KMS-11 (cell line): ENCODE measurements at regions not wholly inside any gene's neighbourhood (a gene's known extent, or its start where the extent isn't known, plus 50 kb on each side); places are given as distances from the start of the nearest gene placed in this dataset.
"Not testable (repeated sequence)": the region's sequence is repeated elsewhere in the genome, so short reads cannot be mapped to it uniquely, and the experiment has no call there.

Experiments used
- H2AFZ ChIP-seq: fragments of 200-600 bp; sonication (generic); 2 replicates; pipeline ENCODE4 v1.6.1; 2016; ENCODE audit warnings: antibody characterized with exemption, mixed run types, low read depth
- H3K27ac ChIP-seq: fragments of 200-600 bp; sonication (generic); 2 replicates; pipeline ENCODE4 v1.6.1; 2016; ENCODE audit warnings: mild to moderate bottlenecking, mixed run types
- H3K27me3 ChIP-seq: fragments of 200-600 bp; sonication (generic); 2 replicates; pipeline ENCODE4 v1.6.1; 2017; ENCODE audit warnings: mild to moderate bottlenecking, low read depth, mixed run types, moderate library complexity; ENCODE audit not compliant: insufficient read depth
- H3K36me3 ChIP-seq: fragments of 200-600 bp; sonication (generic); 2 replicates; pipeline ENCODE4 v1.6.1; 2017; ENCODE audit warnings: mild to moderate bottlenecking, mixed run types; ENCODE audit not compliant: insufficient read depth
- H3K4me1 ChIP-seq: fragments of 200-600 bp; sonication (generic); 2 replicates; pipeline ENCODE4 v1.6.1; 2016; ENCODE audit warnings: mild to moderate bottlenecking, low read depth, mixed run types; ENCODE audit not compliant: poor library complexity, severe bottlenecking
- H3K4me2 ChIP-seq: fragments of 200-600 bp; sonication (generic); 2 replicates; pipeline ENCODE4 v1.7.0; 2016; ENCODE audit warnings: mild to moderate bottlenecking, mixed run types
- H3K4me3 ChIP-seq: fragments of 200-600 bp; sonication (generic); IDR thresholded peaks from 2 replicates; pipeline ENCODE4 v1.6.1; 2017; ENCODE audit warnings: low read depth, low read length, mixed read lengths; ENCODE audit not compliant: insufficient read depth
- H3K79me2 ChIP-seq: fragments of 200-600 bp; sonication (generic); 2 replicates; pipeline ENCODE4 v1.6.1; 2016; ENCODE audit warnings: low read depth, mixed run types; ENCODE audit not compliant: insufficient read depth
- H3K9ac ChIP-seq: fragments of 200-600 bp; sonication (generic); 2 replicates; pipeline ENCODE4 v1.6.1; 2016; ENCODE audit warnings: mild to moderate bottlenecking, mixed run types
- H4K20me1 ChIP-seq: fragments of 200-600 bp; sonication (generic); 2 replicates; pipeline ENCODE4 v1.6.1; 2016; ENCODE audit warnings: mild to moderate bottlenecking, mixed run types; ENCODE audit not compliant: insufficient read depth
- TF ChIP-seq, protein P1 (sequence below): fragments of 200-600 bp; sonication (generic); conservative IDR thresholded peaks from 2 replicates; pipeline ENCODE4 v1.6.1; 2017; ENCODE audit warnings: low read depth, mild to moderate bottlenecking, antibody characterized with exemption, low read length, moderate library complexity, mixed read lengths

DNA sequence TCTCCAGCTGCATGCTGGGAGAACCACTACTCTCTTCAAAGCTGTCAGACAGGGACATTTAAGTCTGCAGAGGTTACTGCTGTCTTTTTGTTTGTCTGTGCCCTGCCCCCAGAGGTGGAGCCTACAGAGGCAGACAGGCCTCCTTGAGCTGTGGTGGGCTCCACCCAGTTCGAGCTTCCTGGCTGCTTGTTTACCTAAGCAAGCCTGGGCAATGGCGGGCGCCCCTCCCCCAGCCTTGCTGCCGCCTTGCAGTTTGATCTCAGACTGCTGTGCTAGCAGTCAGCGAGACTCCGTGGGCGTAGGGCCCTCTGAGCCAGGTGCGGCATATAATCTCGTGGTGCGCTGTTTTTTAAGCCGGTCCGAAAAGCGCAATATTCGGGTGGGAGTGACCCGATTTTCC, 215.0 kb downstream of the STIM2 start:
- not testable (repeated sequence) for H3K27ac ChIP-seq, H3K4me1 ChIP-seq, H4K20me1 ChIP-seq, H3K36me3 ChIP-seq, H3K4me2 ChIP-seq, H3K27me3 ChIP-seq, H3K9ac ChIP-seq, H2AFZ ChIP-seq, H3K79me2 ChIP-seq, H3K4me3 ChIP-seq

DNA sequence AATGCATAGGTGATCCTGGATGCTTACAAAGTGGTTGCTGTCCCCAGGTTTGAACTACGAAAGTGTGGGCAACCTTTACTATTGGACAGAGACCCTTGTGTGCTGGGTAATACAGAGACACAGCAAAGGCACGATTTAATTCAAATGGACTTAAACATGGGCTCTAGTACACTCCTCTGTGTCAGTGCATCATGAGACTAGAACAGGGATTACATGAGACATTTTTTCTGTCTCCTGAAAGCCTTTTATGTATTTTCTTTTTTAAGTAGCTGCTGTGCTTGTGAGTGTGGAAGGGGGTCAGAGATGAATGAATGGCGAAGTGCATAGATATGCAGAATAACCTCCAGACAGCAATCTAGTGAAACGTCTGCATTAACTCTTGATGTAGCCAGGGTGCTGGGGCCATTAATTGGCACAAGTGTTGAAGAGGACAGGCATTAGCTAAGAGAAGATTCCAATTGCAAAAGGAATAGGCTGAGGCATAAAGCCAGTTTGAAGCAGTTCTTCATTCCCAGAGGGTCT, 218.4 kb downstream of the STIM2 start:
- Histone ChIP-seq H3K4me2 (no peak overlapping the region), H3K27me3 (no peaks in the 10 kb centered on the region), H3K36me3 (no peaks in the 10 kb centered on the region), H3K79me2 (no peaks in the 10 kb centered on the region), H3K9ac (no peak overlapping the region), H4K20me1 (no peaks in the 10 kb centered on the region), H3K4me1 (no peaks in the 10 kb centered on the region), H3K27ac (no peak overlapping the region), H2AFZ (no peak overlapping the region), H3K4me3 (no peak overlapping the region)
- TF ChIP-seq, protein P1, sequence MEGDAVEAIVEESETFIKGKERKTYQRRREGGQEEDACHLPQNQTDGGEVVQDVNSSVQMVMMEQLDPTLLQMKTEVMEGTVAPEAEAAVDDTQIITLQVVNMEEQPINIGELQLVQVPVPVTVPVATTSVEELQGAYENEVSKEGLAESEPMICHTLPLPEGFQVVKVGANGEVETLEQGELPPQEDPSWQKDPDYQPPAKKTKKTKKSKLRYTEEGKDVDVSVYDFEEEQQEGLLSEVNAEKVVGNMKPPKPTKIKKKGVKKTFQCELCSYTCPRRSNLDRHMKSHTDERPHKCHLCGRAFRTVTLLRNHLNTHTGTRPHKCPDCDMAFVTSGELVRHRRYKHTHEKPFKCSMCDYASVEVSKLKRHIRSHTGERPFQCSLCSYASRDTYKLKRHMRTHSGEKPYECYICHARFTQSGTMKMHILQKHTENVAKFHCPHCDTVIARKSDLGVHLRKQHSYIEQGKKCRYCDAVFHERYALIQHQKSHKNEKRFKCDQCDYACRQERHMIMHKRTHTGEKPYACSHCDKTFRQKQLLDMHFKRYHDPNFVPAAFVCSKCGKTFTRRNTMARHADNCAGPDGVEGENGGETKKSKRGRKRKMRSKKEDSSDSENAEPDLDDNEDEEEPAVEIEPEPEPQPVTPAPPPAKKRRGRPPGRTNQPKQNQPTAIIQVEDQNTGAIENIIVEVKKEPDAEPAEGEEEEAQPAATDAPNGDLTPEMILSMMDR: no peak

DNA sequence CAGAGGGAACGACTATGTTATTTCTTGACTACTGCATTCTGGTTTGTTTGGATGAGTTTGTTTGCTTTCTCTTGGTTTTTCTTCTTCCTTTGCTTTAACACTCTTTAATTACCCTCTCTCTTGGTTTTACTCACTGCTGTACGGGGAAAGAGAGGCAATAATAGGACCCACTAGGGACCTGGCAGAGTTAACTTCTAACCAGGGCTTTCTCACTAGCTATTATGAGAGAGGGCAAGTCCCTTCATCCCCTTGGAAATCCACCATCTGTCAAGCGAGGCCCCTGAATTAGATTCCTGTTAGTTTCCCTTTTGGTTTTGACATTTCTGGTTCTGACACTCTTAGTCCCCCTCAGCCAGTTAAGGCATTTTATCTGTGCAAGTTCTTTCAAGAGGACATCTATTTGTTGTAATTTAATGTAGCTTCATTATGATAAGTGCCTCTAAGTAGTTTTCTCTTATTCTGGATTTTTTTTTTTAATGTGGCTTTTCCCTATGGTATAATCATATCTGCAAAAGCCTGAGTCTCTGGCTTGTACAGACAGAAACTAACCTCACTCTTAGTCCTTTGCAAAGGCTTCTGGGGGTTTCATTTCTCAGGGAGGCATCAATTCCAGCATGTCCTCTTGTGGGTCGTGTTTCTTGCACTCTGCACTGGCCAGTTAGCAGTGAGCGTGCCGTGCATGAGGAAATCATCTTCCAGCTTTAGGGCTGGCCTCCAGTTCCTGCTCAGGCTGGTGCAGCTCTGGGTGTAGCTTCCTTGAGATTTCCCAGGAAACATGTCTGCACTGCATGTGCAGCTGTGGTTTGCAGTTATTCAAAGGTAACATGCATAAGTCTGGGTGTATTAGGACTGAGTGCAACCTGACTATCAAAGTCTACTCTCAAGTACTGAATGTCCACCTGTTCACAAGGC, 221.3 kb downstream of the STIM2 start:
- Histone ChIP-seq H3K27me3 (no peaks in the 10 kb centered on the region), H3K79me2 (no peaks in the 10 kb centered on the region), H3K4me1 (no peaks in the 10 kb centered on the region), H3K36me3 (no peaks in the 10 kb centered on the region), H3K27ac (no peak overlapping the region), H3K4me3 (no peak overlapping the region), H4K20me1 (no peaks in the 10 kb centered on the region), H3K9ac (no peak overlapping the region), H2AFZ (no peak overlapping the region), H3K4me2 (no peak overlapping the region)
- TF ChIP-seq, protein P1: no peak

DNA sequence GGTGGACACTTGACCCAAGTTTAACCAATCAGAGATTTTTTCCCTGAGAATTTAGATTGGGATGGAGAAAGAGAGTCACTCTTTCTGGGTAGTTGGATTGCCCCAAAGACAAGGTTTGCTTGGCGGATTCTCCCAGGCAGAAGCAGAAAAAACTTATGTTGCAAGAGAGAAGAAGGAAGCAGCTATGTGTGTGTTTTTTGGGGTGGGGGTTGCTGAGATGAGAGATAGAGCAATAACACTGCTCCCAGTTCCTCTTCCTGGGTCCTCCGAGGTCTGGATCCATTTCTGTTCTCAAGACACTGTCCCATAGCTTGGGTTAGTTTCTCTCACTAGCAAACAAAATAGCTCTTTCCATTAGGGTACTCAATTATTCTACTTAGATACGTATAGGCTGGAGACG, 222.1 kb downstream of the STIM2 start:
- no peaks in the 10 kb centered on the region for H3K27me3 ChIP-seq
- H3K27ac ChIP-seq: no peak overlapping the region
- H3K4me1 ChIP-seq: no peaks in the 10 kb centered on the region
- no peaks in the 10 kb centered on the region for H4K20me1 ChIP-seq
- TF ChIP-seq, protein P1: no peak
- H3K4me3 ChIP-seq: no peak overlapping the region
- H3K9ac ChIP-seq: no peak overlapping the region
- no peaks in the 10 kb centered on the region for H3K79me2 ChIP-seq
- no peak overlapping the region for H2AFZ ChIP-seq
- no peak overlapping the region for H3K4me2 ChIP-seq
- H3K36me3 ChIP-seq: no peaks in the 10 kb centered on the region
